HG03442 (cell line): ENCODE measurements at regions not wholly inside any gene's neighbourhood (a gene's known extent, or its start where the extent isn't known, plus 50 kb on each side); places are given as distances from the start of the nearest gene placed in this dataset.

Experiments used
- ATAC-seq: cut with Tn5 transposase; IDR thresholded peaks from one replicate; pipeline ENCODE4 v1.9.1; 2021; ENCODE audit warnings: mild to moderate bottlenecking, moderate library complexity; ENCODE audit not compliant: unreplicated experiment

DNA sequence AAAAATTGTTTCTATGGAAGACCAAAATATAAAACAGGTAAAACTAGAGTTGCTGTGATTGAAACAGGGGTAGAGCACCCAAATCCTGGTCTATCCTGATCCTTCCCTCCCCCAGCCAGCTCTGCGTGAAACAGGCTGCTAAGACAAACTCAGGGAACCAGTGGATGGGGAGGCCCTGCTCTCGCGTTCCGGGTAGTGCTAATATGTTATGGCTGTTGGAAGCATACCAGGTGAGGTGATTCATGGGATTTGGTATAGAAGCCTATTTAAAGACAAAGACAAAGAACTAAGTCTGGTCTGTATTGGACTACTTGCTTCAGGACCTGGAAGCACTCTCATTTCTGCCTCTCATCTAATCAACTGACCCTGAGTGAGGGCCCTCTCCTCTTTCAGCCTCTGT lies 63.0 kb upstream of the CCBE1 start:
- ATAC-seq, result no peak

- ATAC-seq, result no peak
Measured at GRCh38 chr18:59758837-59759236, 61.6 kb upstream of the CCBE1 start.

- ATAC-seq, result no peak
Measured at GRCh38 chr18:59758106-59758505, 60.9 kb upstream of the CCBE1 start.

GRCh38 chr18:59752666-59753065 lies 55.4 kb upstream of the CCBE1 start:
- no peak for ATAC-seq

- no peak for ATAC-seq
Measured at GRCh38 chr18:59751186-59751585, 54.0 kb upstream of the CCBE1 start.

DNA sequence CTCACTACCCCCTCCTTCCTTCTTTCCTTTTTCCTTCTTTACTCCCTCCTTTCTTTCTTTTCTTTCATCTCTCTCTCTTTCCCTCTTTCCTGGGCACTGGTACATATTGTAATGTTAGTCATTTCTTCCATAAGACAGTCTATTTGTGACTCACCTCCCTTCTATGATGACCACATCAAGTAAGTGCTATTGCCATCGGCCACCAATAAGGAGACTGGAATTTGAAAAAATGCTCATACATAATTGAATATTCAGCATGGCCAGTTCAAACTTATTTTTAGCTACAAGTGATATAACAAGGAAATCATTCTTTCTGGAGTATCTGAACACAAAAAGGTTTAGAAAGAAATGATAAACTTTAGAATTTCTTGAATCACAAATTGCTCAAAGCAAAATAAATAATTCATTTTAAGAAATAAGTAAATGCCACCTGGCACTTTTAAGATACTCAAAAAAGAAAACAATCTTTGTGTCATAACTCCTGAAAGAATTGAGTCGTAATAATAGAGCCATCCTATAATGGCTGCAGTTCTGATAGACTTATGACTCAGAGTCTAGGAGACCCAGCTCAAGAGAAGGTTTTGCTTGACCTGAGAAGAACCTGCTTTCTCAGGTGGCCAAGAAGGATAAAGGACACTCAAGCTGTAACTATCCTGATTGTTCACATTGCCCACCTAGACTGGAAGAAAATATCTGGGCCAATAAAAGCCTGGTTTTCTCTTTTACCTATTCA lies 51.6 kb upstream of the CCBE1 start:
- ATAC-seq, result no peak
